Astrocyte of the spinal cord (primary cell): ENCODE measurements at regions not wholly inside any gene's neighbourhood (a gene's known extent, or its start where the extent isn't known, plus 50 kb on each side); places are given as distances from the start of the nearest gene placed in this dataset.
A peak's percentile ranks its signal among the peaks of the same experiment; 100 is the strongest.

Experiments used
- DNase-seq: peaks from one replicate; pipeline ENCODE4 v3.0.0; 2011; ENCODE audit warnings: low read depth, low spot score
- H3K4me3 ChIP-seq: 2 replicates; pipeline ENCODE4 v1.5.1; 2011; ENCODE audit warnings: low read depth, mild to moderate bottlenecking, low read length, moderate library complexity
- in situ Hi-C: cut with HindIII; loops from 2 replicates; pipeline ENCODE4 v1.10.0; 2017; ENCODE audit warnings: low sequenced_read_pairs
- TF ChIP-seq, protein P1 (sequence below): IDR thresholded peaks from 2 replicates; pipeline ENCODE4 v1.5.1; 2012; ENCODE audit warnings: low read depth, mild to moderate bottlenecking, low read length, inconsistent platforms

DNA sequence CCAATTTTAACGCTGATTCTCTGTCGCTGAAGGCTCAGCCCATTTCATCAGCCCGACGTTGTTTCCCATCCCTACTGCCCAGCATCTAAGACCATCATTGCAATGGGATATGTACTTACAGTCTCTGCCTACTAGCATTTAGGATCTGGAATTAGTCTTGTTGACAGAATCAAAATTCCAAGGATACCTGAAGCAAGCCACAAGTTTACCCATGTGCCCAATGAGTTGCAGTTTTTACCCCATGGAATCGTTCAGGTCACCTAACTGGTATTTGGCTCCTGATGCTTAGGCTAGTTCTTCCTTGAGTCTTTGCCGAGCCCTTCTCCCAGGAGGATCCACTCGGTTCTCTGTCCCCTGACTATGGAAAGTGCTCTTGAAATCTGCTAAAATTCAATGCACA is 276.8 kb downstream of the DNAJB9 start:
- TF ChIP-seq, protein P1, sequence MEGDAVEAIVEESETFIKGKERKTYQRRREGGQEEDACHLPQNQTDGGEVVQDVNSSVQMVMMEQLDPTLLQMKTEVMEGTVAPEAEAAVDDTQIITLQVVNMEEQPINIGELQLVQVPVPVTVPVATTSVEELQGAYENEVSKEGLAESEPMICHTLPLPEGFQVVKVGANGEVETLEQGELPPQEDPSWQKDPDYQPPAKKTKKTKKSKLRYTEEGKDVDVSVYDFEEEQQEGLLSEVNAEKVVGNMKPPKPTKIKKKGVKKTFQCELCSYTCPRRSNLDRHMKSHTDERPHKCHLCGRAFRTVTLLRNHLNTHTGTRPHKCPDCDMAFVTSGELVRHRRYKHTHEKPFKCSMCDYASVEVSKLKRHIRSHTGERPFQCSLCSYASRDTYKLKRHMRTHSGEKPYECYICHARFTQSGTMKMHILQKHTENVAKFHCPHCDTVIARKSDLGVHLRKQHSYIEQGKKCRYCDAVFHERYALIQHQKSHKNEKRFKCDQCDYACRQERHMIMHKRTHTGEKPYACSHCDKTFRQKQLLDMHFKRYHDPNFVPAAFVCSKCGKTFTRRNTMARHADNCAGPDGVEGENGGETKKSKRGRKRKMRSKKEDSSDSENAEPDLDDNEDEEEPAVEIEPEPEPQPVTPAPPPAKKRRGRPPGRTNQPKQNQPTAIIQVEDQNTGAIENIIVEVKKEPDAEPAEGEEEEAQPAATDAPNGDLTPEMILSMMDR, result no peak
- DNase-seq, result no peak
- no peak overlapping the region for H3K4me3 ChIP-seq
- in situ Hi-C loops, result no loop called here

DNA sequence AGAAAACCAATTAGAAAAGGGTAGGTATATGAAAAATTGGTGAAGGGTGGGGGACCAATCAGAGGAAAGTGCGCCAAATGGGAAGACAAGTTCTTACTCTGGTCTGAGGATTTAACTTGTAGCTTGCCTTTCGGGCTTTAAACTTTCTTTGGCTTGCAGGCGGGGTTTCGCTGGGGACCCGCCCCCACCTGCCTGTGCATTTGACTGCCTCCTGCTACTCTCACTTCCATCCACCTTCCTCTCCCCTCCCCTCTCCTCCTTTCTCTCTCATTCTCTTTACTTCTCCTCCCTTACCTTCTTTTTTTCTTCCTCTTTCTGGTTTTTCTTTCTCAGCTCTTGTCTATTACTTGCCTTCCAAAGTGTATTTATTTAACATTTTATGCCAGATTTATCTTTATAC is 278.8 kb downstream of the DNAJB9 start:
- H3K4me3 ChIP-seq, result no peak overlapping the region
- in situ Hi-C loops, result no loop called here
- TF ChIP-seq, protein P1, result no peak
- no peak for DNase-seq

DNA sequence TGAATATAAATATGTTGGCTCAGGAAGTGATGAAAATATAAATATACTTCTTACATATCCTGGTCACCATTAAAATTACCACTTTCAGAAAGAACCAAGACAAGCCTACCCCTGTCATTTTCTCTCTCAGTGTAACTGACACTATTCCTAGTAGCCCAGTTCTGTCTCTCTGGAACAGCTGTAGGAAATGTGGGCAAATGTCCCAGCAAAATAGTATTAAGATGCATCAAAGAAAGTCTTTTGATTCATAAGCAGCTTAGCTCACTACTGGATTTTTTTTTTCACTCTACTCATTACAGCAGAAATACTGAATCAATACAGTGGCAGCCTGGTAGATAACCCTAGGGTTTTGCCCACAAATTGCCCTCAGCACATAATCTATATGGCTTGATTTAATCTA is 290.9 kb downstream of the DNAJB9 start:
- TF ChIP-seq, protein P1, result no peak
- in situ Hi-C loops, result no loop called here
- no peak overlapping the region for H3K4me3 ChIP-seq
- peak; percentile 2 for DNase-seq

DNA sequence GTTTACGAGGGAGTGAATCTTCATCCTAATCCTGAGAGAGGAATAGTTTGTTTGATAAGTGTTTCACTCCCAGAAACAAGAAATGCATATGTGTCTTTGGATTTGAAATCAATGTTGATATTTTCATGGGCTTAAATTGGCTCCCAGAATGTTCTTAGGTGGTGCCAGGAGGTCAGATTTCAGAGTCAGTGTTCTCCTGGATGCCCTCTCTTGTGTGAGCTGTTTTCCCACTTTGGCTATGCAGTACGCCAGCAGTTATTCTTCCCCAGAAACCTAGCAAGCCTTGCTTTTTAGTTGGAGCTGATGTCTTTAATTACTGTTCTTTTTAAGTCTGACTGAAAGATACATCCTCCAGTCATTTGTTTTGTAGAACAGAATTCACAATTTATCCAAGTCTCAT is 291.4 kb downstream of the DNAJB9 start:
- in situ Hi-C loops, result no loop called here
- H3K4me3 ChIP-seq, result no peak overlapping the region
- TF ChIP-seq, protein P1, result no peak
- no peak for DNase-seq

DNA sequence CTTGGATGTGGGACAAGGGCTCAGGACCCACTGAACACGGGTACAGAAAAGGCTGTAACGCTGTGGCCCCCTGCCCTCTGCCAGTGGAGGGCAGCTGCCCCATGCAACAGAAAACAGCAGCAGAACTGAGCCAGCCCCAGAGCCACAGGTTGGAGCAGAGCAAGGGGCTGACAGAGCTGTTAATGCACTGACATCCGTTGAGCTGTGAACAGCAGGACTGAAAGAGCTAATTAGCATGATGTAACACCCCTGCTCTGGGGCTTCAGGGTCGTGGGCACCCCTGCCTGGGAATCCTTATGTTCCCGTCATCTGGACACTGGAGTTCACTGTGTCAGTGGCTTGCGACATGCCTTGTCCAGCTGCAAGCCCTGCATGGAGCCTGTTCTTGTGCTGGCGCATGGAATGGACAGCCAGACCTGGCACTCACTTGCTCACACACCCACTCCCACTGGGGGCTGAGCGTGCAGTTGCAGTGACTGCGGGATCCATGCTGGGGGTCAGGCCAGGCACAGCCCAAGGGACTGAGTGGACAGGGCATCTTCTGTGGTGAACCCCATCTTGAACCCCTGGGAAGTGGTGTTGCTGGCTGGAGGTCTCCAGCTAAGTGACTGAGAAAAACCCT is 293.7 kb downstream of the DNAJB9 start:
- H3K4me3 ChIP-seq, result no peak overlapping the region
- DNase-seq, result no peak
- TF ChIP-seq, protein P1, result no peak
- in situ Hi-C loops, result no loop called here

DNA sequence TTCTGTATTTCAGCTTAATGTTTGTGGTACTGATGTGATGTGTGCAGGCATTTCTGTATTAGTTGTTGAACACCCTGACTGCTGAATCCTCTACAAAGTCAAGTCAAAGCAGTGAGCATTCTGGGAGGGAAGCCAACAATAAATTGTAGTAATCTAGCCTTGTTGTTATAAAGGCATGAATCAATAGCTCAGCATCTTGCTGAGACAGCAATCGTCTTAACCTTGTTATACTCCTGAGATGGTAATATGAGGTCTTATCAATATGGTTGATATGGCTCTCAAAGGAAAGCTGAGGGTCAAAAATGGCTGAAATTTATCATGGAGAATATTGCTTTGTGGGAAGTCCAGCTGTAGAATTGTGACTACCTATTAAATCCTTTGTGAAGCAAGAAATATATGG is 299.4 kb downstream of the DNAJB9 start:
- in situ Hi-C loops, result no loop called here
- H3K4me3 ChIP-seq, result no peak overlapping the region
- TF ChIP-seq, protein P1, result no peak
- peak; percentile 1 for DNase-seq
